HuH-7 (cell line): ENCODE measurements at regions not wholly inside any gene's neighbourhood (a gene's known extent, or its start where the extent isn't known, plus 50 kb on each side); places are given as distances from the start of the nearest gene placed in this dataset.
"Not testable (repeated sequence)": the region's sequence is repeated elsewhere in the genome, so short reads cannot be mapped to it uniquely, and the experiment has no call there.

Experiments used
- DNase-seq: peaks from one replicate; pipeline ENCODE4 v3.0.0; 2011; ENCODE audit warnings: low spot score

DNA sequence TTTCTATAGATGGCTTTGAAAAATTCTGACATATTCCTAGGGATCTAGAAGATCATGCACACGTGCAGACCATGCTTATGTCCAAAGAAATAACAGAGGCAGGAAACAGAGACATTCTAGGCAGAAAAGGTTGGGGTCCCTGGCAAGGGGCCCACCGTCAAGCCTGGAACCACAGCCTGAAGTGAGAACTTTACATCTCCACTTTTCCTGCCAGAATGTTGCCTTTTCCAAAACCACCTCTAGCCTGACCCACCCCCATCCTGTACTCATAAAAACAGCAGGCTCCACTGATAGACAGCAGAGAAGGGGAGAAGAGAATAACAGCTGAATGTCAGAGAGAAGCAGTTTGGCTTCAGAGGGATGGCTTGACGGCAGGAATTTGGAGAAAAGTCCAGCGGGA is 257.3 kb upstream of the NT5E start:
- no peak for DNase-seq

DNA sequence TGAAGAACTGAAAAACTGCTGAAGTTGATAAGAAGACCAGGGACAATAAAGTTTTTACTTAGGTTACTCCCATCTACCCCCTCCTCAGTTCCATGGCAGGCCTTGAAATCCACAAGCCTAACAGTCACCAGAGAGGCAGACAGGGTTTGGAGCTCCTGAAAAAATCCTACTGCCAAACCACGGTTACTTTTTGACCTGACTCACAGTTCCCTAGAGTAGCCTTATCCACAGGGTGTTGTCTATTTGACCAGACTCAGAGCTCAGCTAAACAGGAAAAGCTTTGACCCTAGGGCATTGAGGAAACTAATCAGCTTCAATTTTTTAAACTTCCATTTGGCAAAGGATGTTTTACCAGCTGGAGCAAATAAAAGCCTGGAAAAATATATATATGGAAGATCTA is 257.7 kb upstream of the NT5E start:
- DNase-seq = no peak

DNA sequence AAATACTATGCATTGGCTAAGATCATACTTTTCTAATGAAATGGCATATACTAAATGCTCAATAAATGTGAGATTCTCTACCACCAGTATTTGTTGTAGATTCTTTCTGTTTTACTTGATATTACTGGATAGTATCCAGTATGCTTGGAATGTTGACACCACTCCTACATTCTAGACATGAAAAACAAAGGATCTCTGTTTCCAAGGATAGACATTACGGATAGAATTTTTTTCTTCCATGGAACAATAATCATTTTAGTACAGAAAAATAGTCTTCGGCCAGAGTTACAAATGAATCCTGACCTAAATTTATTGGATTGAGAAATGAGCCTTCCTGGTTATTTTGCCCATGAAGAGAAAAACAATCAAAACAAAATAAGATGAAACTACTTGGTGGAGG is 258.2 kb upstream of the NT5E start:
- no peak for DNase-seq

DNA sequence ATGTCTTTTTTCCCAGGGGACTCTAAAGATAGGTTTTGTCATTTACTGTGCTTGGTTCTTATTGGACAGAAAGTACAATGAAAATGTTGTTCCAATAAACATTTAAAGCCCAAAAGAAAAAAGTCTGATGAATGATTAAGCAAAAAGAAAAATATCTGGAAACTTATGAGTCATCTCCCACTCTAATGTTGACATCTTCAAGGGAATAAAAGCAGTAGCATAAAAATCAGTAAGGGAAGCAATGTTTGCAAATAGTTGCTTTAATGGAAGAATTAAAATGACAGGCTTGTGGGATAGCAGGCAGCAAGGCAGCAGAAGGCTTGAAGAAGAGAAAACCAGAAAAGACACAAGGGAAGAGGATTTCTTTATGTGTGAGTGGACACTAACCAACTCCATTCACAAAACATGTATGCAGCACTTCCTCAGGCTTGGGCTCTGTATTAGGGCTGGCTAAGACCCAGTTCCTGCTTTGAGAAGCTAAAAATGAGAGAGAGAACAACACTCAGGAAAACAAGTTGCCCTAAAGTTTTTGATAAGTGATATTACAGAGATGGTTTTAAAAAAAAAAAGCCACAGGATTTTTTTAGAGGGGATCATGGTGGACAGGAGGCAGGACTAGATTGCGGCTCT is 263.2 kb upstream of the NT5E start:
- DNase-seq = no peak

DNA sequence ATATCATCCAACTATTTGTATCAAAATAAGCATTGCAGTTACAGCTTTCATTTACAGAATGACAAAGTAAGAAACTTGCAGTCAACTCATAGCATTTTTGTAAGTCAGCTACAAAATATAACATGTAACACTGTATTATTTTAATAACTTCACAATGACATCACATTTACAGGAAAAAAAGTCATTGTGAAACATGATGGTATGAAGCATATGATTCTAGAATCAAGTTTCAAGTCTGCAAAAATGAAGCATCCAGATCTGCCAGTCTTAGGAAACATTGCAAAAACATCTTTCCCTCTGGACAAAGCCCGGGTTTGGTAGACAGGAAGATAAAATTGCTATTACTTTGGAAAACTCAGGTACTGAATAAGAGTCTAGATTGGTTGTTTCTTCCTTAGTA is 263.9 kb upstream of the NT5E start:
- DNase-seq = no peak

DNA sequence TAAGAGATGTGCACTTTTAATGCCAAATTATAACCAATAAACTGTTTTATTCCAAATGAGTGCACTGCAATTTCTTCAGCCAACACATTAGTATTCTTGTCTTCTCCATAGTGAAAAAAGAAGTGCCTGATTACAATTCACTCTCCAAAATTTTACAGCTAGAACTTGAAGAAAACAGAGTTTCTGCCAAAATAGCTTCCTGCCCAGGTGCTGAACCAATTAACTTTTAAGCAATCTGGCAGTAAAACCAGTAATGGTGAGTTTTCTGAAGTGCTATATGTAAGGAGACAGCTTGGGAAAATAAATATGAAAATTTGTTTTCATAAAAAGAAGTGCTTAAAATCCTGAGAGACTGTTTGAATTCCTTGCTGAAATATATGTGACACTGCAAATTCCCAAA is 266.0 kb upstream of the NT5E start:
- no peak for DNase-seq

DNA sequence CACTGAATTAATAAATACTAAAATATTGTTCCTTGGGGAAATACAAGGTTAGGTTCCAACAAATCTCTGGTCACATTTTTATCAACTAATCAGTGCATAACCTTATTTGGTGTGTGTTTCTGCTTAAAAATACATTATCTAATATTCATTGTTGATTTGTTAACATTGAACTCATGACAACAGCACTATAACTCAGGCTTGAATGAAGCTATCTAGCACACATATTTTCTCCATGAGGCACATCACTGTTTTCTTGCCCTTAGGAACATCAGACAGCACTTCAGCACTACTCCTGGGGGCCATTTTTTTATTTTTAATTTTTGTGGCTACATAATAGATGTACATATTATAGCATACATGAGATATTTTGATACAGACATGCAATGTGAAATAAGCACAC is 277.2 kb upstream of the NT5E start:
- no peak for DNase-seq

DNA sequence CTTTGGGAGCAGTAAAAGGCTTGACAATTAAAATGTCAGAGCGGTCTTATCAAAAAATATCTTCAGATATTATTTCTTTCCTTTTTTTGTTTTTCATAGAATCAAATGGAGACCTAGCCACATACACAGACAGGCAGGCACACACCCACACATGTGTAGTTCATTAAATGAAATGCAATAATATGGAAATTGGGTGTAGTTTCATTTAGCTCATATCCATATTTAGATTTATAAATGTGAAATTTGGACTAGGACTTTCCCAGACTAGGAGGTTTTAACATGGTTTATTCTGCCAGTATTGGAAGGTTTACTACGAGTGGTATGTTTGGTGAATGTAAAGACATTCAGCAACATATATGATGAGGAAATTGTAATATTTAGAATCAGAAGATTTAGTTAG is 277.7 kb upstream of the NT5E start:
- no peak for DNase-seq

DNA sequence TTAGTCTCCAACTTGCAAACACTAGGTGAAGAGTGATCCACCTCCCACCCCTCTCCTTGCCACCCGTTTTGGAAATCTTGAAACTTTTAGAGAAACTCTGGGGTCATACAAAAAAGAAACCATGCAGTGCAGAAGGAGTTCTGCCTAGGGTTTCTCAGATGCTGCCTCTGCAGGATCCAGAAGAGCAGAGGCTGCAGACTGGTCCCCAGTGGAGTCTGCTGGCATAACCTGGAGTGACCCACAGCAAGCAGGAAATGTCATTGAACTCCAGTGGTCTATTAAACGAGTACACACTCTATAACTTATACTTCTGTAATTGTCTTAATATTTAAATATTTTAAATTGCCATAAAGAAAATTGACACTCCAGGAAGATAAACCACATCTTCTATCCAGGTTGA is 280.7 kb upstream of the NT5E start:
- no peak for DNase-seq

DNA sequence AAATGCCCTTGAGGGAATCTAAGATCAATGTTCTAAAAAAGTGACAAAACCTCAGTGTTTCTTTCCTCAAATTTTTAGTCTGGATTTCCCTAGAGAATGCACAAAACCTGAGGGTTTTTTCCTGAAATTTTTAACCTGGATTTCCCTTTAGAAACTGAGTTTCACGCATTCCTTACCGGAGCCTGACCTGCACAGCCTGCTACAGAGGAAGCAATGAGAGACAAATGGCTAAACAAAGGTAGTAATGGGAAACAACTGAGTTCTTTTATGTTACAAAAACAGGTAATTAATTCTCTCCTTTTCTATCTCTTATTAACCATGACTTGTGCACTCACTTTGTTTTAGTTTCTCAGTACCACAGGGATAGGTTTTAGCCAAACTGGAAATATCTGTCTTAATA is 281.7 kb upstream of the NT5E start:
- DNase-seq = no peak

DNA sequence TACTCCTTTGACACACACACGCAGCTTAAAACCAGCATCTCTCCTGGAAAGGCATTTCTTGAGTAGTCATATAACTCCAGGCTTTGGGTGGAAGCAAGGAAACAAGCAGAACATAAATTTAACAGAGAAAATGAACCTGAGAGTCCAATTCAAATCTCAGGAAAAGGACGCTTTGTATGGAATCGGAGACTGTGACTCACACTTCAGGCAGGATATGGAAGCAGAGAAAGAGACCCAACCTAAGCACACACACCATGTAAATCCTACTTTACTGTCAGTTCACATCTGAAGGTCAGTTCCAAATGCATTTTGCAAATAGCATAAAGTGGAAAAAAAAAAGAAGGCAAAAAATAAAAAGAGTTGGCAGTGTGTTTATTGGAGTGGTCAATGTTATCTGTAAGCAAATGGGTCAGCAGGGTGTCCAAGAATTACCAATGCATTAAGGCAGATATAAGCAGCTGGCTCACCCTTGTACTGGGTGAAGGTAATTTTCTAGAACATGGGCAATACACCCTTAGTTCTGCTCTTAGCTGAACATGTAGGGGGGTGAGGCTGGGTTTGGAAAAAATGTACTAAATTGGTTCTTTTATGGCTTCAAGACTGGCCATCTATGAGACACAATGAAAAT is 283.7 kb upstream of the NT5E start:
- DNase-seq = no peak

DNA sequence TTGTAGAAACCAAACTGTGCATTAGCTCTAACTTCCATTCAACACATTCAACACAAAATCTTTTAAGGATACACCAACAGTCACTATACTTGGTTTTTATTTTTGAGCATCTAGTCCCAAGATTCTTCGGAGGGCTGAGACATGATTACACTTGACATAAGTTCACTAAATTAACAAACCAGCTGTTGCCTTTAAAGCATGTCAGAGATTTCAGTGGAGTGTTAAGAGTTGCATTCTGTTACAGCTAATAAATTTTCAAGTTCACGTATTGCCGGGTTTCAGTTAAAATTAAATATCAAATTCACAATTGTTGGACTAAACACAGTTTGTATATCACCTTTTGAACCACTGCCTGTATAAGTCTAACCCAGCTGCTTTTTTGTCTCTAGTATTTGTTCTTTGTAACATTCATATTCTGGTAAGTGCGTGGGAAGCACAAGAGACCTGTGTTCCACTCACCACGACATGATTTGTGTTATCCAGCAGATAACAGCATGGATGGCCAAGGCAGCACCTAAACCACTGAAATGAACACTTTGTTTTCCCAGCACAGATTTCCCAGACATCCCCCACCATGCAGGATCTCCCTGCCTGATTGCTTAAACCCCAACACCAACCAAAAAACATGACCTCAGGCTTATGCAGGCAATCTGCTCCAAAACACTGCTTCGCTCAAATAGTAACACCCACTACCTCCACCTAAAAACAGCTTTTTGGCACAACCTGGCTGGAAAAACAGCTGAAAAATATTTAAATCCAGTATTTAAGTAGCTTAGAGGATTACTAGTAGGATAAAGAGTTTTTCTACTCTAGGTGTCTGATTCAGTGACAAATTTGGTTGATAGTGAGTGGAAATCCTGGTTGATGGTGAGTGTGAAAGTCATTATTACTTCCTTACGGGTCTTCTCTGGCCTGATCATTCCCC is 286.5 kb upstream of the NT5E start:
- no peak for DNase-seq

DNA sequence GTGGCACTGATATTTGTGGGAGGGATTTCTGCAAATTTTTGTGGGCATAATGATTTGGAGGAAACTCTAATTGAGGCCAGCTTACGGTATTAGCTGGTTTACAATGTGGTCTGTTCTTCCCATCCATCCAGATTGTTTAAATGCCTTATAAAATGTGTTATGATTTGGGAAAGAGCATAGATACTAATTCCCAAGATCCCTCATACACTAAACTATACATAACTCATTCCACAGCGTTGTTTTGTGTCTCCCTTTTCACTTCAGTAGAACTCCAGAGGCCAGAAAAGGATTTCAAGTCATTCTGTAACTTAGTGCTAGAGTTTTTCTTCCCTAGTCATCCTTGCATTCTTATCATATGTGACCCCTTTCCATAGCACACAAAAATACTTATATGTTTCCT is 292.6 kb upstream of the NT5E start:
- DNase-seq = no peak

DNA sequence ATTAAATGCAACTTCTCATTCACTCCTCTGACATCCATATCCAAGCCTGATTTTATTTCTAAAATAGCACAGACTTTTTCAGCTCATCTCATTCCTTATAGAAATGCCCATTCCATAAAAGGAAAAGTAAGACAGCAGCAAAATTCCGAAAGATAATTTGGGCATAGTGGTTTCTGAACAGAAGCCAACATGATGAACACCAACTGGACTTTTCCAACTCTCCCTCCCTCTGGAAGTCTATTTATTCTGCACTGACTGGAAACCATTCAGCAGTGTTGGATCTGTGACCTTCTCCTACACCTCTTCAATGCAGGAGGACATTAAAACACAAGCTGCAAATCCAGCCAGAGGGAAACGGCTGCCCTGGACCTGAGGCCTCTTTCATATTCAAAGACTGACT is 306.2 kb upstream of the NT5E start:
- no peak for DNase-seq

DNA sequence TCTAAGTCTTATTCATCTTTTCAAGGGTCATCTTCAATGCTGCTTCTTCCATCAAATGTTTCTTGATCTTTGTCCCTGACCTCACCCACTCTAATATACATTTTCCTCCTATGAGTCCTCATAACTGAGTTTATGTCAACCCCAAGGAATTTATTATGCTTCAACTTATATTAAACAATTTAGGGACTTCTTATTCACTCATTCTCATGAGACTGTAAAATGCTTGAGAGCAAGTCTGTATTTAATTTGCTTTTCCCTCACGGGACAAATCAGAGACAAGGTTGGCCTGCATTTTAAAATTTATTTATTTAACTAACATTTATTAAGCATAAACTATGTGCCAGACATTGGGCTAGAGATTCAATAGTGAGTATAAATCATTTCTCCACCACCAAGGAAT is 312.0 kb upstream of the NT5E start:
- DNase-seq = no peak

DNA sequence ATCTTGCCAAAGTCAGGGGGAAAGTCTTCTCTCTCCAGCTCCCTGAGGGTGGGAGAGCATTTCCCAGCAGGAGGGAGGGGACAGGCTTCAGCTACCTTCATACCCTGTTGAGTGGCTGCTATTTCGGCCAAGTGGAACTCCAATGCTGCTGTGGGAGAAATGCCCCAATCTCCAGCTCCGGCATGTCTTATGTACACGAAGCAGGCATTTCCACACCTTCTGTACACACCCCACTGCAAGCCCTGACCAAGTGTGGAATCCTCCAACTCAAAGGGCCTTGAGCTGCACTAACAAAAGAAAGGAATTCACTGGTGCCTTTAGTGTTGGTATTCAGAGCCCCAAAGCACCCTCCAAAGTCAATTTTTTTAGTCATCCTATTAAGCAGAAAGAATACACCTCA is 313.6 kb upstream of the NT5E start:
- no peak for DNase-seq

DNA sequence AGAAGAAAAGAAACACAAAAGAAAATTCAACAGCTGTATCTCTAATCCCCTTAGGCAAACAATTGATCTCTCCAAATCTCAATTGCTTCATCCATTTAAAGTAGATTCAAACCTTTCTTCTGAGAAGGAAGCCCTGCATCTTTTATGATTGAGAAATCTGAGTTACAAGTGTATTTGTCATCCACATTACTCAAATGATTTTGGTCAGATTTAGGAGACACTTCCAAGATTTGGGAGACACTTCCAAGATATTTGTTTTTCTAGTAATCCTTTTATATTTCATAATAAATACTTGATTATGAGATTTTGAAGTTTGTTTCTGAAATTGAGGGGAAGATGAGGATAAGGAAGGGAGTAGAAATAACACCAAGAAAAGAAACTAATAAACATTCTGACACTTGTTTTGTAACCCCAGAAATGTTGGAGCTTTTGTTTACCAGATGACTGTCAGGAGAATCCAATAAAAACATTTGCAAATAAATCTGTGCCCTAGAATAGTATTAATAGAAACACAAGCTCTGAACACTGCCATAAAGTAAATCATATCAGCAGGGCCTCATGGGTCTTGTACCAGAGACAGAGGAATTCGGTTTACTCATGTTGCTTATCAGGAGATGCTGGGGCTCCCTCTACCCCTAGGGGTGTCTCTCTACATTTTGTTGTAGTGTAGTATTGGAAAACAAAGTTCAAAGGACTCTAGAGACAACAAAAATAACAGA is 314.3 kb upstream of the NT5E start:
- no peak for DNase-seq

DNA sequence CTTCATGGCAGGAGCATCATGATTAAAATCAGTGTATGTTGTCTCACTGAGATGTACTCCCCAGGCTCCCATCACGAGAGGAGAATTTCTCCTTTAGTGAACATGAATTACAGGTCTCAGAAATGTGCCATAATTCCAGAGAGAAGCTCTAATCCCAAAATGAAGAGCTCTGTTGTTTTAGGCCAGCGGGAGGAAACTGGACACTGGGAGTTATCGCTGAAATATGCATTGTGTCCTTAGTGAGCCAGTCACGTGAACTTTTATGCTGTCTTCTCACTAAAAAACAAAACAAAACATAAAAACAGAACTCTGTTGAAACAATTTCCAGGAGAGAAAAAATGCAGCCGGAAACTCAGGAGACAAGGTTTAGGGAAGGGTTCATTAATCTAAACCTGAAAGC is 315.7 kb upstream of the NT5E start:
- no peak for DNase-seq

DNA sequence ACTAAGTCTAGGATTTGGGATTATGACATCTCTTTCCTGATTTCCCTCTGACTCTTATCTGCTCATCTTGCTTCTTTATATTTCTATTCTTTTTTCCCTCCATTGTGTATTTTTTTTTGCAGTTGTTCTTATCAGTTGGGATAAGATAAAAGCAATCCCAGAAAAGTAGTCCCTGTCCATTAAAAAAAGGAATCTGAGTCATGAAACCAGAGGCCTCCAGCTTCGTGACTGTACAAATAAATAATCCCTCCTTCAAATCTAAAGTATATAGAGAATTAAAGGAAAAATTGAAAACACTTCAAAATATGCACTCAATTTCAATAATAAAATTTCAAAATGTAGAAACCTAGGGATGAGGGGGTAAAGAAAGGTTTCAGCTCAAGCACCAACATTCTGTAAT is 317.8 kb upstream of the NT5E start:
- DNase-seq = no peak

DNA sequence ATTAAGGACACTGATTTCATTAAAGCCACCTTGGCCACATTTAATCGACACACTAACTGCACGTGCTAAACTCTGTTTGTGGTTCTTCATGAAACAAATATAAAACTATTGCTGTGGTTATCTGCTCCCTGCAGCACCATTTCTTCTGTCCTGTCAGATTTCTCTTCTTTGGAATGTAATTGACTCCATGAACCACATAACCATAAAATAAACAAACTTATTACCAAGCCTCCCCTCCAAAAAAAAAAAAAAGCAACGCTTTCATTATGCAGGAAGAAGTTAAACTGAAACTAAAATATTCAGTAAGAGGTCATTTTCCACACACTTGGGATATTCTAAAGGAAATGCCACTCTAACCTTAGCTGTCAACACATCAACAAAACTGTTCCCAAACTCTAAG is 319.1 kb upstream of the NT5E start:
- DNase-seq = no peak

DNA sequence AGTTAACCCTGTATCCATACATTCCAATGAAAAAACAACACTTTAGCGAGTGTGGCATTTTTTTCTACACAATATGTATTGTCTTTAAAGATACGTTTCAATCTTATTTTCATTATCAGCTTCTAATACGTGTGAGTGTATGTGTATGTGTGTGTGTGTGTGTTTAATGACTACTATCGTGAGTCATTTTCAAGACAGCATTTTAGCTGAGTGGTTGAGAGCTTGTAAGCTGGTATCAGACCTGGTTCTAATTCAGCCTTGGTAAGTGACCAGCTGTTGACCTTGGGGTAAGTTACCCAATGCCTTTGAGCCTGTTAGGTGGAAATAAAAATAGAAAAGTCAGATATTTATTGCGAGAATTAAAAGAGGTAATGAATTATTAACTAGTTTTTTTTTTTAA is 320.0 kb upstream of the NT5E start:
- no peak for DNase-seq

DNA sequence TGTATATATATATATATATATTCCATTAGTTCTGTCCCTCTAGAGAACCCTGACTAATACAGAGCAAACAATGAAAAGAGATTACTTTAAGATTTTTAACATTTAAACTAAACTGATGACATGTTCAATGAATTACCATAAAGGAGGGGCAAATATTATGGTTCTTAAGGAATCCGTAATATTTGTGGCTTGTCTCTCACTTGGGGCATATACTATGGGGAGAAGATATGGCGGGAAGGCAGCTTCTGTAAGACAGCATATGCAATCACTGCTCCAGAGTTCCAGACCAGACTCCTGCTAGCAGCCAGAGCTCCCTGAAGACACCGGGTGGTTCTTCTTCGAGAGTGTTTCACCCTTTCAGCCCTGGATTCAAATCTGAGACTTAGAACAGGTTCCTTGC is 321.1 kb upstream of the NT5E start:
- no peak for DNase-seq

DNA sequence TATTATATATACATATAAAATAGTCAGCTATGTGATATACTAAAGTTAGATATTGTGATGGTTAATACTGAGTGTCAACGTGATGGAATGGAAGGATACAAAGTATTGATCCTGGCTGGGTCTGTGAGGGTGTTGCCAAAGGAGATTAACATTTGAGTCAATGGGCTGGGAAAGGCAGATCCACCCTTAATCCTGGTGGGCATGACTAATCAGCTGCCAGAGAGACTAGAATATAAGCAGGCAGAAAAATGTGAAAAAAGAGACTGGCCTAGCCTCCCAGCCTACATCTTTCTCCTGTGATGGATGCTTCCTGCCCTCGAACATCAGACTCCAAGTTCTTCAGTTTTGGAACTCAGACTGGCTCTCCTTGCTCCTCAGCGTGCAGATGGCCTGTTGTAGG is 321.6 kb upstream of the NT5E start:
- DNase-seq = not testable (repeated sequence)
